ENCODE measurements at regions not wholly inside any gene's neighbourhood (a gene's known extent, or its start where the extent isn't known, plus 50 kb on each side); places are given as distances from the start of the nearest gene placed in this dataset.

GRCh38 chr2:237251986-237252385 is 162.0 kb downstream of the COL6A3 start:
- no peak for DNase-seq

- no peak for DNase-seq
These were observed 160.8 kb downstream of the COL6A3 start for GRCh38 chr2:237253046-237253702.

GRCh38 chr2:237254369-237254861 is 159.5 kb downstream of the COL6A3 start:
- DNase-seq: no peak

- no peak for DNase-seq
These were observed 158.9 kb downstream of the COL6A3 start for GRCh38 chr2:237254911-237255578.

GRCh38 chr2:237256887-237257286 is 157.1 kb downstream of the COL6A3 start:
- DNase-seq: no peak

GRCh38 chr2:237257471-237257951 is 156.5 kb downstream of the COL6A3 start:
- DNase-seq: no peak

- no peak for DNase-seq
These were observed 155.8 kb downstream of the COL6A3 start for GRCh38 chr2:237258116-237258515.

- DNase-seq: no peak
These were observed 155.3 kb downstream of the COL6A3 start for GRCh38 chr2:237258615-237259014.

GRCh38 chr2:237259201-237259600 is 154.8 kb downstream of the COL6A3 start:
- DNase-seq: no peak

GRCh38 chr2:237260039-237260620 is 153.8 kb downstream of the COL6A3 start:
- no peak for DNase-seq

- DNase-seq: no peak
These were observed 153.3 kb downstream of the COL6A3 start for GRCh38 chr2:237260686-237261085.

GRCh38 chr2:237261327-237261726 is 152.6 kb downstream of the COL6A3 start:
- no peak for DNase-seq

- no peak for DNase-seq
These were observed 150.9 kb downstream of the COL6A3 start for GRCh38 chr2:237262838-237263771.

GRCh38 chr2:237264480-237265219 is 149.3 kb downstream of the COL6A3 start:
- no peak for DNase-seq

GRCh38 chr2:237268004-237268708 is 145.8 kb downstream of the COL6A3 start:
- DNase-seq: no peak

GRCh38 chr2:237269138-237269875 is 144.7 kb downstream of the COL6A3 start:
- DNase-seq: no peak

GRCh38 chr2:237270520-237270919 is 143.4 kb downstream of the COL6A3 start:
- DNase-seq: no peak

GRCh38 chr2:237271698-237272652 is 142.0 kb downstream of the COL6A3 start:
- no peak for DNase-seq

Data from activated CD4-positive, alpha-beta T cell treated with anti-CD3 and anti-CD28 coated beads, Interleukin-2, amount 50 U/mL, for 4 hours (primary cell).